ENCODE measurements at regions not wholly inside any gene's neighbourhood (a gene's known extent, or its start where the extent isn't known, plus 50 kb on each side); places are given as distances from the start of the nearest gene placed in this dataset.

DNA sequence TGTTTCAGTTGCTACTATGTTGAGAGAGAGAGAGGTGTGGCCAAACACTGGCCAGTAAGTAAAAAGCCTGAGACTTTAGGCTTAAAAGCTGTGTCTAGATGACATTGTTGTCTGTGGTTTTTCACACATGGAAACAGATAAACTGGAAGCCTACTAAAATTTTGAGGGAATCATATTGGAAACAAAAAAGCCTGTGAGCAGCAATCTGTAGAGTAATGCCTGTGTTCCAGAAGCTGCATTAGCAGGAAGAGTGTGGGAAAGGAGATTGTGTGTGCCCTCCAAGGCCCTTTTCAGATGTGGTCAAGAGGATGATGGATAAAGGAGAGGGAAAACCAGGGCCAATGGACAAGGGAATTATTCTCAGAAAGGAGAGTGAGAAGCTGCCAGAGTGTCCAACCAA lies 236.3 kb upstream of the SPRED2 start:
- no peak for DNase-seq

GRCh38 chr2:65666156-65666725 lies 233.8 kb upstream of the SPRED2 start:
- DNase-seq: peak in 1 of 2 donors; percentile 29

DNA sequence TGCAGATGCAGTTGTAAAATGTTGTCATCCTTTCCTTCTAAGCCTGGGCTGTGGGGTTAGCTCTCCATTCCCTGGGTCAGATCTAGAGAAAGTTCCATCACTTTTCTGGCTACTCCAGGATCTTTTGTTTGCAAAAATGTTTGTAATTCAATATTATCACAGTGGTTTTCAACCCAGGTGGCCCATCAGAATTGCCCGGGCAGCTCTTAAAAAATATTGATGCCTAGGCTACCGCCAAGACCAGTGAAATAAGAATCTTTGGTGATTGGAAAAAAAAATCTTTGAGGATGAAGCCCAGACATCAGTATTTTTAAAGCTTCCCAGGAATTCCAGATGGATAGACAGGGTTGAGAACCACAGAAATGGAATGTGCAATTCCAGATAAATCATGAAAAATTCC lies 232.5 kb upstream of the SPRED2 start:
- DNase-seq: no peak

- DNase-seq: no peak
Measured at GRCh38 chr2:65663831-65664407, 231.5 kb upstream of the SPRED2 start.

DNA sequence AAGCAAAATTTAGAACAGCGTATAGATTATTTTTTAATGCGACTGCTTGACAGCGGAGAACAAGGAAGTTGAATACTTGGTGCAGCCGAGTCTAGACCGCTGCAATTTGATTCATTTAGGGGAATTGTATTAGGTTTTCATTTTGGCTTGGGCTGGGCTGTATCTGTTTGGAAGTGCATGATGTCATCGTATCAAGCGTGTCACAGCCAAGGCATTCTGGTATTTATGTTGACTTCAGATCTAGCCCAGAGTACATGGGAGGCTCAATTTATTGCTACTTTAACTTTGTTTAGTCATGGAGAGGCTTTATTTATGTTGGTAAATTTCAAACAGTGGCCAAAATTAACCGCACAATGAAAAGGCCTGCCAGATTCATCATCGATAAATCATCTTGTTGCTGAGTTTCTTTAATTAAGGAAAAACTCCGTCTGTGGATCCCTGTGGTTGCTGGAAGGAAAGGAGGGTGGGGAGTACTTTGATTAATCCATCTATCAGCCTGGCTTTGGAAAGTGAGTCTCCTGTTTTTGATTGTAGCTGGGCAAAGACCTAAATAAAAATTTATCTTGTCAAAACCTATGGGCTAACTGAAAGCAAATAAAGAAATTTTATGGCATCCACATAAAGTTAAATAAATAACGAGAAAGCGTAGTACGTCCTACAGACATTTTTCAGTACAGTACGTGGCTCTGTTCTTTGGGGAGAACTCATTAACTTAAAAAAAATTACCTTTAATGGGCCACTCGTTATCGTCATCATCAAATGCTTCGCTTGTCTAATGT lies 230.4 kb upstream of the SPRED2 start:
- DNase-seq: no peak

DNA sequence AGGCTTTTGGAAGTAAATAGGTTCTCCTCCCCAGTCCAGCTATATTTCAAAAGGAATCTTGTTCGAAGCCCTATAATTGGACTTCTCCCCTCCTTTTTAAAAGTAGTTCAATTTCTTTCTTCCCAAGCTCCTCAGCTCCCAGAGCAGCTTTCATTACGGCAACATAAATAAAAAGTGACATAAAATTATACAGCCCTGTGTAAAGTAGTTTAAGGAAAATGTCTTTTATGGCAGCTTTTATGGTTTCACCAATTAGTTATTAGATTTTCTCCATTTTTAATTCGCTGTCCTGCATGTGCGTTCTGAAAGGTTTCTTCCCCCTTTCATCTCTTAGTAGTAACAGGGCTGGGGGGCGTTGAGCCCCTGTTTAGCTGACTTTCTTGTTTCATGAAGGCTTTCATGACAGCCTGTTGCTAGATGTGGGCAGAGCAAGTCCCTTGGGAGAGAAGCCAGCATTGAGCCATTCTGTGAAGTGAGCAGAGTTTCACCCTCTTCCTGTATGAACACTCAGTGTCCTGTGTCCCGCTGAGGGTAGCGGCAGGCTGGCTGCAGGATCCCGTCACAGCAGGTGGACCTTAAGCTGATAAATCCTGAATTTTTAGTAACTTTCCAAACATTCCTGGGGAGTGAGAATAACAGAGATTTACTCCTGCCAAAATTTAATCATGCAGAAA lies 229.7 kb upstream of the SPRED2 start:
- DNase-seq: no peak

DNA sequence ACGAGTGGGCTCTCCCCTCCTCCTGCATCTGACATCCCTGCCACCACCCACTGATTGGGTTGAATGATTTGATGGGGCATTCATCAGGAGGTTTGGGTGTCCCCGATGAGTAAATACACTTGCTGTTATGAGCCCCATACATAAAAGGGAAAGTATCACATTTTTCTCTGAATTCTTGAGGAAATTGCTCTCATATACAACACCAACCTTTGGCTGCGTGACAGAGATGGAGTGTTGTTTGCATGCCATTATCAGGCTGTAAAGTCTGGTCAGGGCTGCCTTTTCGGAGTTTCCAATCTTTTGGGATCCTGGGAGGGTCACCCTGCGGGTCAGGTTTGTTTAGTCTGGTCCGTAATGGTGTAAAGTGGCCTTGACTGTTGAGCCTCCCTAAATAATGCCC lies 227.9 kb upstream of the SPRED2 start:
- DNase-seq: no peak

- no peak for DNase-seq
Measured at GRCh38 chr2:65658881-65659280, 226.5 kb upstream of the SPRED2 start.

DNA sequence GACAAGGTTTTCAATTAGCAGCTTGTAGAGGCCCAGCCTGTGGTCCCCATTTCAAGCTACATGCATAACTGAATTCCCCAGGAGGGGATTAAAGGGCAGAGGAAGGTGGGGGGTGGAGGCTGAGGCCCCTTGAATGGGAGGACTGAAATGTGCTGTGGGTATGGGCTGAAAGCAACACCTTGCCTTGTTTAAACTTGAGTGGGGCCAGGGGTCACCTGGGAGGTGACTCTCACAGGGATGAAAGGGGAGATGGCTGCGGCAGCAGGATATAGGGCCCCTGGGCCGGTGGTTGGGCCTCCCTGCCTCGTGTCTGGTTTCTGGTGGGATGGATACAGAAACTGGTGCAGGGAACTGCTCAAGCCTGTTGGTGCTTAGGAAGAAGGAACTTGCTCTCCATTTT lies 225.9 kb upstream of the SPRED2 start:
- no peak for DNase-seq

- DNase-seq: no peak
Measured at GRCh38 chr2:65656160-65656718, 223.8 kb upstream of the SPRED2 start.

DNA sequence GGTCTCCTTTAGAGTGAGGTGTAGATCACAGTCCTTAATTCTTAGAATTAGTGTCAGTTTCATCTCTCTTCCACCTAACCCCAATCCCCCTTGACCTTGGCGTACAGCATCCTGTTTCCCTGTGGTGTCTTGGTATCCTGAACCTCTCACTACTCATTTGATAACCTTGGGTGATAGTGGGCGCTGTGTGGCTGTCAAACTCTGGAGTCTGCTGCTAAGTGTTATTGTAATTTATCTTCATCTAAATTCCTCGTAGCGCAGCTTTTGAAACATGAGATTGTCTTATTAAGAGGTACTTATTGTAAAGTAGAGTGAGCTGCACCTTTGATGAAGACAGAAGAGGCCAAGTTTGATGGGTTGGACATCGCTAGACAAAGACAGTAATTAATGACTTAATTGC lies 222.6 kb upstream of the SPRED2 start:
- no peak for DNase-seq

DNA sequence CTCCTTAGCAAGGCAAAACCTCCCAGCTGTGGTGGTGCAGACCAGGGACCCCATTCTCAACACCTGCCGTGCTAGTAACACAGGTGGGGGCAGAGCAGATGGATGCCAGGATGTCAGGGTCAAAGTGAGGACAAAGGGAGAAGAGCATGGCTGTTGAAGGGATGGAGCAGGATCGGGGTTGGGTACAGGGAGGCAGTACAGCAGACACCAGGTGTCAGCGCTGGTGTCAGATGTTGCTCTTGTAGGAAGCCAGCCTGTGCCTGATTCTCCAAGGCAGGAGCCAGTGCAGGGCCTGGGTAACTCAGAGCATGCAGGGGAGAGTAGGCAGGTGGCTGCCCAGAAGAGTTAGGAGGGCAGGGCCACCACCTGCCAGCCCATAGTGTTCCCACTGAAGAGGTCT lies 222.1 kb upstream of the SPRED2 start:
- no peak for DNase-seq

GRCh38 chr2:65652066-65652465 lies 219.7 kb upstream of the SPRED2 start:
- DNase-seq: no peak

DNA sequence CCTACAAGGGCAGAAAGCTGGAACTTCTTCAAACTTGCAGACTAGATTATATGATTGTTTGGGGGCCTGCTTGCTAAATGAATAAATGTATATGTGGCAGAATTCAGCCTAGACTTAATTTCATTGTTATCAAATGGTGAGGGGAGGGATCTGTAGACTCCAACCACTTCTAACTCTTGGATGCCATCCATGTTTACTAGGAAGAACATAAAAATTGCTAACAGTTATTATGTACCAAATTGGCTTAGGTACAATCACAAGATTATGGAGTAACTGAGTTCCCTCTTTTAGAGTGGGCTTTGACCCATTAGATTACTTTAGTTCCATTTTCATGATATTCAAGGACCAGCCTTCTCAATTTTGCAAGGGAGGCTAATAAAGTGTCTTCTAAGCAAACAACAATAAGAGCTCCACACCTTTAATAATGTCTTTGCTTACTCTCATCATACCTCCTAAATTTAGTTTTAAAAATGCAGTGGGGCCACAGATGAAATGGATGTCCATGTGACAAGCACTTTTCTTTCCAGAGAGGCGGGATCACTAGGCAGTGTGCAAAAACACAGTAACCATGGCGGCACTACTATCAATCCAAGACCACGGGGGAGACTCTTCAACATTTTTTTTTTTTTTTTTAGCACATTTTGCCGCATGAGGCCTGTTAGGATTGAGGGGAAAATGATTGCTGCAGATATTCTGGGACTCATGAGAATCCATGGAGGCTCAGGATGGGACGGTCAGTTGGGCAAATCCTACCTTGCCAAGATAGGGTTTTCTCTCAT lies 217.6 kb upstream of the SPRED2 start:
- no peak for DNase-seq

GRCh38 chr2:65647249-65647842 lies 214.9 kb upstream of the SPRED2 start:
- no peak for DNase-seq

- DNase-seq: no peak
Measured at GRCh38 chr2:65640793-65641103, 208.3 kb upstream of the SPRED2 start.

- no peak for DNase-seq
Measured at GRCh38 chr2:65639156-65639864, 206.9 kb upstream of the SPRED2 start.

- peak; percentile 30 to 57 for DNase-seq
Measured at GRCh38 chr2:65638443-65638842, 206.0 kb upstream of the SPRED2 start.

- no peak for DNase-seq
Measured at GRCh38 chr2:65636813-65637483, 204.5 kb upstream of the SPRED2 start.

GRCh38 chr2:65636024-65636423 lies 203.6 kb upstream of the SPRED2 start:
- no peak for DNase-seq

- no peak for DNase-seq
Measured at GRCh38 chr2:65634304-65634703, 201.9 kb upstream of the SPRED2 start.

All from inflammatory macrophage (primary cell).